ENCODE measurements at regions not wholly inside any gene's neighbourhood (a gene's known extent, or its start where the extent isn't known, plus 50 kb on each side); places are given as distances from the start of the nearest gene placed in this dataset.

DNA sequence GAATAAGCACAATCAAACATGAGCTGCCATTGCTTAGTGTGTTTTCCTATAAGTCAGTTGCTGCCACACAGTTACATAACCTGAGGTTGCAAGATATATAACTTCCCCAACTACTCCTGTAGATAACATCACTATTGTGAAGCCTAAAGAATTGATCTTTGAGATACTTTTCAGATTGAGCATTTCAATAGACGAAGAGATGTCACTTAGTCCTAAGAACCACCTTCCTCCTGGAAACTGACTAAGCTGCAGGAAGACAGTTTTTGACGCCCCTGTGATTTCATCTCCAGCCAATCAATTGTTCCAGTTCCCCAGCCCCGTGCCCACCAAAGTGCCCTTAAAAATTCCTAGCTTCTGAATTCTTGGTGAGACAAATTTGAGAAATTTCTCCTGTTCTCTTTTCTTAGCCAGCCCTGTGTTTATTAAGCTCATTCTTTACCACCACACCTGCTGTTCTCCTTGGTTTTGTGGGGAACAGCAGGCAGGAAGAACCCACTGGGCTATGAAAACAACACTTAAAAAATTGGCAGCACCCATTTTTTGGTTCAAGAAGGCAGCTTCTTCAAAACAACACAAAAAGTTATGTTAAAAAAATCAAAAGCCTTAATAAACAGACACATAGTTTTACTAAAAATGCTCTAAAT is 317.1 kb upstream of the PABPC4L start:
- H3K27ac ChIP-seq (ENCODE audit: low read depth in 1 of 2, low read length in 1 of 2) = no peak overlapping the region
- H3K4me1 ChIP-seq (ENCODE audit: control insufficient read depth in 5 of 5, insufficient read depth in 5 of 5, low read length in 5 of 5) = no peaks in the 10 kb centered on the region
- WGBS, 2 donors = 45 to 46% methylated on average over 3 of the region's 3 CpGs
- no peaks in the 10 kb centered on the region for H3K9me3 ChIP-seq (ENCODE audit: control insufficient read depth in 4 of 4, insufficient read depth in 3 of 4, low read length in 3 of 4)
- TF ChIP-seq, protein P1, sequence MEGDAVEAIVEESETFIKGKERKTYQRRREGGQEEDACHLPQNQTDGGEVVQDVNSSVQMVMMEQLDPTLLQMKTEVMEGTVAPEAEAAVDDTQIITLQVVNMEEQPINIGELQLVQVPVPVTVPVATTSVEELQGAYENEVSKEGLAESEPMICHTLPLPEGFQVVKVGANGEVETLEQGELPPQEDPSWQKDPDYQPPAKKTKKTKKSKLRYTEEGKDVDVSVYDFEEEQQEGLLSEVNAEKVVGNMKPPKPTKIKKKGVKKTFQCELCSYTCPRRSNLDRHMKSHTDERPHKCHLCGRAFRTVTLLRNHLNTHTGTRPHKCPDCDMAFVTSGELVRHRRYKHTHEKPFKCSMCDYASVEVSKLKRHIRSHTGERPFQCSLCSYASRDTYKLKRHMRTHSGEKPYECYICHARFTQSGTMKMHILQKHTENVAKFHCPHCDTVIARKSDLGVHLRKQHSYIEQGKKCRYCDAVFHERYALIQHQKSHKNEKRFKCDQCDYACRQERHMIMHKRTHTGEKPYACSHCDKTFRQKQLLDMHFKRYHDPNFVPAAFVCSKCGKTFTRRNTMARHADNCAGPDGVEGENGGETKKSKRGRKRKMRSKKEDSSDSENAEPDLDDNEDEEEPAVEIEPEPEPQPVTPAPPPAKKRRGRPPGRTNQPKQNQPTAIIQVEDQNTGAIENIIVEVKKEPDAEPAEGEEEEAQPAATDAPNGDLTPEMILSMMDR (IDR thresholded peaks at IDR 0.05; ENCODE audit: control extremely low read depth, extremely low read depth) = no peak
- no peak overlapping the region for H3K4me3 ChIP-seq
- no peaks in the 10 kb centered on the region for H3K27me3 ChIP-seq (ENCODE audit: control insufficient read depth in 3 of 3, insufficient read depth in 3 of 3, low read length in 2 of 3)
- H3K36me3 ChIP-seq (ENCODE audit: control insufficient read depth in 4 of 4, insufficient read depth in 4 of 4, low read length in 4 of 4) = no peaks in the 10 kb centered on the region
- DNase-seq (no peak), ATAC-seq (ENCODE audit: insufficient read depth, low FRiP score) (no peak)
- no peak overlapping the region for H3K9ac ChIP-seq (ENCODE audit: insufficient read depth in 1 of 2, low read length in 2 of 2)

DNA sequence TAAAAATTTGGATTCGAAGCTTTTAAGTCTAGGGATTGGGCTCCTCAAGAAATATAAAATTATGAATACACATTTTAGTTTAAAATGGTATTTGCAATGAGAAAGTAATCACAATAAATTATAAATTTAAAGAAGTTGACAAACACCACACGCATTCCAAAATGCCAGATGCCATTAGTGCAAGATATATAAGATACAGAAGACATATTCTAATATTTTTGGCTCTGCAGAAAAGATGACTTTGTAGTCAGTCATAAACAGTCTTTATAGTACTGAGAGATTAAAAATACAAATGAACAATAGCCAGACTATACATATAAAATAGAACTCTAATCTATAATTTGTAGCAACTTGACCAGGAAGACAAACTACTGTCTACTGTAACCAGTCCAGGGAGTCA is 309.0 kb upstream of the PABPC4L start:
- no peak for DNase-seq
- TF ChIP-seq, protein P1 (IDR thresholded peaks at IDR 0.05; ENCODE audit: control extremely low read depth, extremely low read depth) = no peak
- no peak overlapping the region for H3K27ac ChIP-seq (ENCODE audit: low read depth in 1 of 2, low read length in 1 of 2)
- no peaks in the 10 kb centered on the region for H3K27me3 ChIP-seq (ENCODE audit: control insufficient read depth in 3 of 3, insufficient read depth in 3 of 3, low read length in 2 of 3)
- no peaks in the 10 kb centered on the region for H3K36me3 ChIP-seq (ENCODE audit: control insufficient read depth in 4 of 4, insufficient read depth in 4 of 4, low read length in 4 of 4)
- WGBS, 2 donors = 80 to 90% methylated on average over 2 of the region's 2 CpGs
- no peaks in the 10 kb centered on the region for H3K4me1 ChIP-seq (ENCODE audit: control insufficient read depth in 5 of 5, insufficient read depth in 5 of 5, low read length in 5 of 5)
- no peak overlapping the region for H3K9ac ChIP-seq (ENCODE audit: insufficient read depth in 1 of 2, low read length in 2 of 2)
- ATAC-seq (ENCODE audit: insufficient read depth, low FRiP score) = no peak
- no peaks in the 10 kb centered on the region for H3K9me3 ChIP-seq (ENCODE audit: control insufficient read depth in 4 of 4, insufficient read depth in 3 of 4, low read length in 3 of 4)
- H3K4me3 ChIP-seq = no peak overlapping the region

DNA sequence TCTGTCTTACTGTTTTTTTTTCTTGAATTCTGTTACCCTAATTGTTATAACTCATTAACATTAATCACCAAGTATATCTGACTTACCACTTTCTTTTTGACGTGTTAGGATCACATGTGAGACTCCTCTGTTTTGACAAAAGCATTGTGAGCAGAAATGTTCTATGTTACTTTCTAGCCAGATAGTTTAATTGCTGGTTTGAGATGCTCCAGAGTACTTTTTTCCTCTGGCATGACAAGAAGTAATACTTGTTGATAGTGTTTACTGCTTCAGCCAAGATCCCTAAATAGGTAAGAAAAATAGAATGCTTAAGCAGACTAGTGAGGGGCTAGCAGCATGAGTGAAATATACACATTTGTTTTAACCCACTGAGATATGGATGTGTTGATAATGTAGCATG is 303.9 kb upstream of the PABPC4L start:
- H3K27me3 ChIP-seq (ENCODE audit: control insufficient read depth in 3 of 3, insufficient read depth in 3 of 3, low read length in 2 of 3) = no peaks in the 10 kb centered on the region
- ATAC-seq (ENCODE audit: insufficient read depth, low FRiP score) (no peak), DNase-seq (no peak)
- no peaks in the 10 kb centered on the region for H3K36me3 ChIP-seq (ENCODE audit: control insufficient read depth in 4 of 4, insufficient read depth in 4 of 4, low read length in 4 of 4)
- H3K9me3 ChIP-seq (ENCODE audit: control insufficient read depth in 4 of 4, insufficient read depth in 3 of 4, low read length in 3 of 4) = no peaks in the 10 kb centered on the region
- H3K4me3 ChIP-seq = no peak overlapping the region
- H3K27ac ChIP-seq (ENCODE audit: low read depth in 1 of 2, low read length in 1 of 2) = no peak overlapping the region
- 79 to 85% methylated on average over 1 of the region's 1 CpG for WGBS, 2 donors
- no peaks in the 10 kb centered on the region for H3K4me1 ChIP-seq (ENCODE audit: control insufficient read depth in 5 of 5, insufficient read depth in 5 of 5, low read length in 5 of 5)
- TF ChIP-seq, protein P1 (IDR thresholded peaks at IDR 0.05; ENCODE audit: control extremely low read depth, extremely low read depth) = no peak
- H3K9ac ChIP-seq (ENCODE audit: insufficient read depth in 1 of 2, low read length in 2 of 2) = no peak overlapping the region
